ENCODE measurements at regions not wholly inside any gene's neighbourhood (a gene's known extent, or its start where the extent isn't known, plus 50 kb on each side); places are given as distances from the start of the nearest gene placed in this dataset.

GRCh38 chr5:11981986-11982385 is 77.7 kb upstream of the CTNND2 start:
- DNase-seq: no peak

DNA sequence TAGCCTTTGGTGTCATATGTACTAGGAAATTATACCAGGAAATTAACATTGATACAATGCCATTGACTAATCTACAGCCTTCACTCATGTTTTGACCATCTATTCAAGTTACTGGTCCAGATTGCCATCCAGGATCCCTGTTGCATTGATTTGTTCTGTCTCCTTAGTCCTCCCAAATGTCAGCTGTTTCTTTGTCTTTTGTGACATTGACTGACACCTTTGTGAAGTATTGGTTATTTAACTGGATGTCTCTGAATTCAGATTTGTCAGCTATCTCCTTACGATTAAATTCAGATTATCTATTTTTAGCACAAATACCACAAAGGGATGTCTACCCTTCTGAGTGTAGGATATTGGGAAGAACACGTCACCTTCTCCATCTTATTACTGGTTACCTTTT is 73.7 kb upstream of the CTNND2 start:
- no peak for DNase-seq

GRCh38 chr5:11973469-11973868 is 69.2 kb upstream of the CTNND2 start:
- no peak for DNase-seq

GRCh38 chr5:11963227-11963626 is 59.0 kb upstream of the CTNND2 start:
- DNase-seq: no peak

DNA sequence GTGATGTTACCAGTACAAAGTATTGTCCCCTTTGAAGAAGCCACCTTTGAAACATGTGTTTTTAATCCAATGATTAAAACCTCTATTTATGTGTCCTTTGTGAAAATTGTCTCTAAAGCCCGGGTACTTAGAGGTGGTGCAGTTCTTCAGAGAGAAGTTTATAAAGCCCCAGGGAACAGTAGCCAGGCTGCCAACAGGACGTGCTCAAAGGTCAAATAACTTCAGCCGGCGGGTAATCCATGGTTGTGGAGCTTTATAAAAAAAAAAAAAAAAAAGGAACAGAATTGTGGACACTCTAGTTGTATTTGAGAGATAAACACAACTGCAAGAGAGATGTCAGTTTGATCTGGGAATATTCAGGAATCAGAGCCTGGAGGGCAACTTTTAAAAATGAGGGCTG is 57.9 kb upstream of the CTNND2 start:
- DNase-seq: no peak

DNA sequence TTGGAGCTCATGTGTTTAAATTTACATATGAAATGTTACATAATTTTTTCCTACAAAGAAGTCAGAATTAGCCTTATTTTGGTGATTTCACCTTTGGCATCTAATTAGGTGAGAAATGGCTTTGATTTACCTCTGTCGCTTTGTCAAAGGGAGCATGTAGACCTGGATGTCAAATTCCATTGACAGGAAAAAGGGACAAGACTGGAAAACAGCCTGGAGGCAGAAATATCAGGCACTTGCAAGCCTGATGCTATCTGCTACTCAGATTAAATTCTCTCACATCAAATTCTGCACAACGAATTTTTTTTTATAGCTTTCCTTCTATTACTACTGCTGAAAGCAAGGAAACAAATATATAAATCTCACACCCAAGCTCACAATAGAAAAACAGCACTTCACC is 54.1 kb upstream of the CTNND2 start:
- no peak for DNase-seq

DNA sequence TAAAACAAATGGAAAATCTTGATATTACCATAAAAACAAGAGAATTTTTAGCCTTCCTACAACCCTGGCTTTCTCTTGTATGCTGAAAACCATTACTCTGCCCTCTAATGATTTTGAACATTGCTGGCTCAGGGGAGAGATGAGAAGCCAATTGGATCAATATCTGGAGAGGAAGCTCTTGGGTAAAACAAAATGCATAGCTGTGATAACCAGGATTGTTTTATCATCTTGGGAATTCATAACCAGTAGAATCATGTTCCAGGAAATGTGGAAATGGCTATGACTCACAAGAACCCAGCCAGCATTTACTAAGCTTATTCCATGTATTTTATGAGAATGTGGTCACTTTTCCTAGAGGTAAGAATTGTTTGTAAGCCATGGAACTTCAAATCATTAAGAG is 51.1 kb upstream of the CTNND2 start:
- DNase-seq: no peak
